GM23338 (cell line): ENCODE measurements at regions not wholly inside any gene's neighbourhood (a gene's known extent, or its start where the extent isn't known, plus 50 kb on each side); places are given as distances from the start of the nearest gene placed in this dataset.

Experiments
- ATAC-seq: fragments of 200-7000 bp; cut with Tn5 transposase; 3 replicates; pipeline ENCODE4 v1.9.1; 2020
- DNase-seq: peaks from one replicate; pipeline ENCODE4 v3.0.0-alpha.2; 2015; ENCODE audit warnings: low spot score
- H2AFZ ChIP-seq: fragments of 200-600 bp; sonication (generic); 2 replicates; pipeline ENCODE4 v1.8.0; 2016; ENCODE audit warnings: antibody characterized with exemption, mild to moderate bottlenecking, moderate library complexity
- H3F3A ChIP-seq: fragments of 200-600 bp; sonication (generic); replicated peaks from 2 replicates; pipeline ENCODE4 v1.8.0; 2017; ENCODE audit warnings: antibody characterized with exemption, mixed run types, low read depth
- H3K27ac ChIP-seq: fragments of 200-600 bp; sonication (generic); 2 replicates; pipeline ENCODE4 v1.6.1; 2016; ENCODE audit warnings: low read depth
- H3K27me3 ChIP-seq: fragments of 200-600 bp; sonication (generic); 2 replicates; pipeline ENCODE4 v1.8.0; 2016; ENCODE audit warnings: mild to moderate bottlenecking, mixed run types, moderate library complexity; ENCODE audit not compliant: insufficient read depth
- H3K36me3 ChIP-seq: fragments of 200-600 bp; sonication (generic); 2 replicates; pipeline ENCODE4 v1.8.0; 2016; ENCODE audit warnings: mild to moderate bottlenecking; ENCODE audit not compliant: insufficient read depth
- H3K4me1 ChIP-seq: fragments of 200-600 bp; sonication (generic); 2 replicates; pipeline ENCODE4 v1.8.0; 2016; ENCODE audit warnings: mild to moderate bottlenecking, moderate library complexity; ENCODE audit not compliant: insufficient read depth
- H3K4me2 ChIP-seq: fragments of 200-600 bp; sonication (generic); 2 replicates; pipeline ENCODE4 v1.7.1; 2017; ENCODE audit warnings: mixed run types
- H3K4me3 ChIP-seq: fragments of 200-600 bp; sonication (generic); 2 replicates; pipeline ENCODE4 v1.6.1; 2016; ENCODE audit warnings: mixed run types
- H3K79me2 ChIP-seq: fragments of 200-600 bp; sonication (generic); replicated peaks from 2 replicates; pipeline ENCODE4 v1.8.0; 2017; ENCODE audit warnings: mild to moderate bottlenecking; ENCODE audit not compliant: insufficient read depth
- H3K9me2 ChIP-seq: fragments of 200-600 bp; sonication (generic); 2 replicates; pipeline ENCODE4 v1.8.0; 2017; ENCODE audit not compliant: insufficient read depth
- H4K20me1 ChIP-seq: fragments of 200-600 bp; sonication (generic); replicated peaks from 2 replicates; pipeline ENCODE4 v1.8.0; 2017; ENCODE audit warnings: mild to moderate bottlenecking; ENCODE audit not compliant: insufficient read depth
- H3K27ac Mint-ChIP-seq: 2 replicates; pipeline ENCODE4 v1.8.0; 2020; ENCODE audit warnings: inconsistent platforms, mild to moderate bottlenecking, moderate library complexity, mixed read lengths
- H3K27me3 Mint-ChIP-seq: 3 replicates; pipeline ENCODE4 v1.8.0; 2022; ENCODE audit warnings: low read depth, mild to moderate bottlenecking, moderate library complexity, mixed read lengths, inconsistent platforms; ENCODE audit not compliant: insufficient read depth, poor library complexity
- H3K36me3 Mint-ChIP-seq: 3 replicates; pipeline ENCODE4 v1.8.0; 2021; ENCODE audit warnings: low read depth, mild to moderate bottlenecking, inconsistent platforms, moderate library complexity, mixed read lengths
- H3K4me1 Mint-ChIP-seq: 3 replicates; pipeline ENCODE4 v1.8.0; 2020; ENCODE audit warnings: mild to moderate bottlenecking, inconsistent platforms, mixed read lengths
- H3K4me3 Mint-ChIP-seq: 3 replicates; pipeline ENCODE4 v1.8.0; 2021; ENCODE audit warnings: moderate library complexity, mild to moderate bottlenecking, inconsistent platforms, mixed read lengths
- H3K9me3 Mint-ChIP-seq: 3 replicates; pipeline ENCODE4 v1.8.0; 2020; ENCODE audit warnings: moderate library complexity, mild to moderate bottlenecking, inconsistent platforms, mixed read lengths
- CREB1 ChIP-seq: fragments of 250-450 bp; sonication (Bioruptor Pico); IDR thresholded peaks from 2 replicates; pipeline ENCODE4 v1.5.0; 2020; ENCODE audit warnings: low read depth, mild to moderate bottlenecking, moderate library complexity
- ETS1 ChIP-seq: IDR thresholded peaks from 2 replicates; pipeline ENCODE4 v1.6.1; 2016; ENCODE audit warnings: antibody characterized with exemption
- EZH2 ChIP-seq: fragments of 200-600 bp; sonication (generic); IDR thresholded peaks from one replicate; pipeline ENCODE4 v1.8.0; 2017; ENCODE audit warnings: antibody characterized with exemption, mild to moderate bottlenecking, low read depth; ENCODE audit not compliant: unreplicated experiment
- EZH2phosphoT487 ChIP-seq: fragments of 200-600 bp; sonication (generic); IDR thresholded peaks from one replicate; pipeline ENCODE4 v1.8.1; 2018; ENCODE audit warnings: antibody characterized with exemption; ENCODE audit not compliant: unreplicated experiment
- JUNB ChIP-seq: IDR thresholded peaks from one replicate; pipeline ENCODE4 v1.6.1; 2016; ENCODE audit warnings: antibody characterized with exemption; ENCODE audit not compliant: unreplicated experiment
- NANOG ChIP-seq: IDR thresholded peaks from 2 replicates; pipeline ENCODE4 v1.6.1; 2016; ENCODE audit warnings: antibody characterized with exemption, borderline replicate concordance
- POLR2AphosphoS5 ChIP-seq: IDR thresholded peaks from 2 replicates; pipeline ENCODE4 v1.6.1; 2016; ENCODE audit warnings: antibody characterized with exemption, low read depth
- REST ChIP-seq: IDR thresholded peaks from one replicate; pipeline ENCODE4 v1.6.1; 2018; ENCODE audit warnings: antibody characterized with exemption; ENCODE audit not compliant: unreplicated experiment
- STAT1 ChIP-seq: IDR thresholded peaks from one replicate; pipeline ENCODE4 v1.6.1; 2016; ENCODE audit warnings: antibody characterized with exemption; ENCODE audit not compliant: unreplicated experiment
- ZNF114 ChIP-seq: fragments of 250-450 bp; sonication (Bioruptor Pico); IDR thresholded peaks from 2 replicates; pipeline ENCODE4 v1.5.0; 2020; ENCODE audit warnings: mild to moderate bottlenecking, moderate library complexity
- ZNF331 ChIP-seq: fragments of 250-450 bp; sonication (Bioruptor Pico); IDR thresholded peaks from 2 replicates; pipeline ENCODE4 v1.5.0; 2020; ENCODE audit warnings: low read depth, mild to moderate bottlenecking, moderate library complexity
- TF ChIP-seq, protein P1 (sequence below), 2 experiments: fragments of 200-600 bp in 1 of 2; sonication (generic) in 1 of 2; conservative IDR thresholded peaks; 2 replicates each; pipeline versions ENCODE4 v1.5.1 to v1.6.1; 2016 to 2017; ENCODE audit warnings: antibody characterized with exemption in 2 of 2, low read depth in 2 of 2, mild to moderate bottlenecking in 2 of 2, moderate library complexity in 1 of 2
- TF ChIP-seq, protein P2 (sequence below): fragments of 250-450 bp; sonication (Bioruptor Pico); IDR thresholded peaks from 2 replicates; pipeline ENCODE4 v1.5.0; 2020; ENCODE audit warnings: mild to moderate bottlenecking, moderate library complexity

DNA sequence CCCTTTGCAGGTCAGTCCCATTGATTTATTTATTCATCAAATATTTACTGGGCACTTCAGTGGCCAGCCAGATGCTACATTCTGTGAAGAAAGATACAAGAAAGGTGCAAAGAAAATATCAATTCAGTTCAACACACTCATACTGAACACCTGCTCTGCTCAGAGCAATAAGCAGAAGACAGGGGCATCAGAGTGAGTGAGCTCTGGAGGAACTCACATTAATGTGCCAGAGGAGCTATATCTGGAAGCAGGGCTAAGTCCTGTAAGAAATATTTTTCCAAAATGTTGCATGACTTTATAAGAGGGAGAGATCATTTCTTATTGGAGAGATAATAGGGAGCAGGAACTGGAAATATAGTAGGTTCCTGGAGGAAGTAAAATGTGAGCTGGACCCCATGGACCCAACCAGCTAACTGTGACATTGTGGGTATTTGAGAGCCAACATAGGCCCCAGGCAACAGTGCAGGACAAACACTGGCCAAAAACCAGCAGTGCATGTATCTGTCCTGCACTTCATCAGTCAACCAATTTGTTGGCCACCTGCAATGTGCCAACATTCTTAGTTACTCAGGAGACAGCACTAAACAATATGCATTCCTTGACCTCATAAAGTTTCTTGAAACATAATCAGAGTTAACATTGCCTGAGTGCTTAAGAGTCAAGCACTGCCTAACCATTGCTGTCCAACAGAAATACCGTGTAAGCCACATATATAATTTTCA lies 102.7 kb upstream of the PTPRM start:
- Histone ChIP-seq H3K9me2 (no peaks in the 10 kb centered on the region), H3K4me1 (no peaks in the 10 kb centered on the region), H3K4me3 (no peak overlapping the region), H4K20me1 (no peaks in the 10 kb centered on the region), H3K36me3 (no peaks in the 10 kb centered on the region), H3K27ac (no peak overlapping the region), H3K4me2 (no peak overlapping the region), H3K27me3 (no peaks in the 10 kb centered on the region), H3F3A (no peaks in the 10 kb centered on the region), H2AFZ (no peak overlapping the region), H3K79me2 (no peaks in the 10 kb centered on the region)
- Mint-ChIP-seq H3K4me1 (peaks cover 14% of the 10 kb centered on the region), H3K27ac (no peak overlapping the region), H3K4me3 (no peak overlapping the region), H3K36me3 (no peaks in the 10 kb centered on the region), H3K27me3 (peaks cover 2% of the 10 kb centered on the region), H3K9me3 (no peaks in the 10 kb centered on the region)
- ATAC-seq, result no peak
- TF ChIP-seq POLR2AphosphoS5 (no peak), NANOG (no peak), ZNF114 (no peak), ETS1 (no peak), REST (no peak), STAT1 (no peak), JUNB (no peak), ZNF331 (CRISPR knock-in tag) (no peak), CREB1 (no peak), EZH2 (no peak), EZH2phosphoT487 (no peak)
- TF ChIP-seq, protein P1, sequence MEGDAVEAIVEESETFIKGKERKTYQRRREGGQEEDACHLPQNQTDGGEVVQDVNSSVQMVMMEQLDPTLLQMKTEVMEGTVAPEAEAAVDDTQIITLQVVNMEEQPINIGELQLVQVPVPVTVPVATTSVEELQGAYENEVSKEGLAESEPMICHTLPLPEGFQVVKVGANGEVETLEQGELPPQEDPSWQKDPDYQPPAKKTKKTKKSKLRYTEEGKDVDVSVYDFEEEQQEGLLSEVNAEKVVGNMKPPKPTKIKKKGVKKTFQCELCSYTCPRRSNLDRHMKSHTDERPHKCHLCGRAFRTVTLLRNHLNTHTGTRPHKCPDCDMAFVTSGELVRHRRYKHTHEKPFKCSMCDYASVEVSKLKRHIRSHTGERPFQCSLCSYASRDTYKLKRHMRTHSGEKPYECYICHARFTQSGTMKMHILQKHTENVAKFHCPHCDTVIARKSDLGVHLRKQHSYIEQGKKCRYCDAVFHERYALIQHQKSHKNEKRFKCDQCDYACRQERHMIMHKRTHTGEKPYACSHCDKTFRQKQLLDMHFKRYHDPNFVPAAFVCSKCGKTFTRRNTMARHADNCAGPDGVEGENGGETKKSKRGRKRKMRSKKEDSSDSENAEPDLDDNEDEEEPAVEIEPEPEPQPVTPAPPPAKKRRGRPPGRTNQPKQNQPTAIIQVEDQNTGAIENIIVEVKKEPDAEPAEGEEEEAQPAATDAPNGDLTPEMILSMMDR (conservative IDR thresholded peaks at IDR 0.05; ENCODE audit: low read depth in 2 of 2), result no peak
- TF ChIP-seq, protein P2, sequence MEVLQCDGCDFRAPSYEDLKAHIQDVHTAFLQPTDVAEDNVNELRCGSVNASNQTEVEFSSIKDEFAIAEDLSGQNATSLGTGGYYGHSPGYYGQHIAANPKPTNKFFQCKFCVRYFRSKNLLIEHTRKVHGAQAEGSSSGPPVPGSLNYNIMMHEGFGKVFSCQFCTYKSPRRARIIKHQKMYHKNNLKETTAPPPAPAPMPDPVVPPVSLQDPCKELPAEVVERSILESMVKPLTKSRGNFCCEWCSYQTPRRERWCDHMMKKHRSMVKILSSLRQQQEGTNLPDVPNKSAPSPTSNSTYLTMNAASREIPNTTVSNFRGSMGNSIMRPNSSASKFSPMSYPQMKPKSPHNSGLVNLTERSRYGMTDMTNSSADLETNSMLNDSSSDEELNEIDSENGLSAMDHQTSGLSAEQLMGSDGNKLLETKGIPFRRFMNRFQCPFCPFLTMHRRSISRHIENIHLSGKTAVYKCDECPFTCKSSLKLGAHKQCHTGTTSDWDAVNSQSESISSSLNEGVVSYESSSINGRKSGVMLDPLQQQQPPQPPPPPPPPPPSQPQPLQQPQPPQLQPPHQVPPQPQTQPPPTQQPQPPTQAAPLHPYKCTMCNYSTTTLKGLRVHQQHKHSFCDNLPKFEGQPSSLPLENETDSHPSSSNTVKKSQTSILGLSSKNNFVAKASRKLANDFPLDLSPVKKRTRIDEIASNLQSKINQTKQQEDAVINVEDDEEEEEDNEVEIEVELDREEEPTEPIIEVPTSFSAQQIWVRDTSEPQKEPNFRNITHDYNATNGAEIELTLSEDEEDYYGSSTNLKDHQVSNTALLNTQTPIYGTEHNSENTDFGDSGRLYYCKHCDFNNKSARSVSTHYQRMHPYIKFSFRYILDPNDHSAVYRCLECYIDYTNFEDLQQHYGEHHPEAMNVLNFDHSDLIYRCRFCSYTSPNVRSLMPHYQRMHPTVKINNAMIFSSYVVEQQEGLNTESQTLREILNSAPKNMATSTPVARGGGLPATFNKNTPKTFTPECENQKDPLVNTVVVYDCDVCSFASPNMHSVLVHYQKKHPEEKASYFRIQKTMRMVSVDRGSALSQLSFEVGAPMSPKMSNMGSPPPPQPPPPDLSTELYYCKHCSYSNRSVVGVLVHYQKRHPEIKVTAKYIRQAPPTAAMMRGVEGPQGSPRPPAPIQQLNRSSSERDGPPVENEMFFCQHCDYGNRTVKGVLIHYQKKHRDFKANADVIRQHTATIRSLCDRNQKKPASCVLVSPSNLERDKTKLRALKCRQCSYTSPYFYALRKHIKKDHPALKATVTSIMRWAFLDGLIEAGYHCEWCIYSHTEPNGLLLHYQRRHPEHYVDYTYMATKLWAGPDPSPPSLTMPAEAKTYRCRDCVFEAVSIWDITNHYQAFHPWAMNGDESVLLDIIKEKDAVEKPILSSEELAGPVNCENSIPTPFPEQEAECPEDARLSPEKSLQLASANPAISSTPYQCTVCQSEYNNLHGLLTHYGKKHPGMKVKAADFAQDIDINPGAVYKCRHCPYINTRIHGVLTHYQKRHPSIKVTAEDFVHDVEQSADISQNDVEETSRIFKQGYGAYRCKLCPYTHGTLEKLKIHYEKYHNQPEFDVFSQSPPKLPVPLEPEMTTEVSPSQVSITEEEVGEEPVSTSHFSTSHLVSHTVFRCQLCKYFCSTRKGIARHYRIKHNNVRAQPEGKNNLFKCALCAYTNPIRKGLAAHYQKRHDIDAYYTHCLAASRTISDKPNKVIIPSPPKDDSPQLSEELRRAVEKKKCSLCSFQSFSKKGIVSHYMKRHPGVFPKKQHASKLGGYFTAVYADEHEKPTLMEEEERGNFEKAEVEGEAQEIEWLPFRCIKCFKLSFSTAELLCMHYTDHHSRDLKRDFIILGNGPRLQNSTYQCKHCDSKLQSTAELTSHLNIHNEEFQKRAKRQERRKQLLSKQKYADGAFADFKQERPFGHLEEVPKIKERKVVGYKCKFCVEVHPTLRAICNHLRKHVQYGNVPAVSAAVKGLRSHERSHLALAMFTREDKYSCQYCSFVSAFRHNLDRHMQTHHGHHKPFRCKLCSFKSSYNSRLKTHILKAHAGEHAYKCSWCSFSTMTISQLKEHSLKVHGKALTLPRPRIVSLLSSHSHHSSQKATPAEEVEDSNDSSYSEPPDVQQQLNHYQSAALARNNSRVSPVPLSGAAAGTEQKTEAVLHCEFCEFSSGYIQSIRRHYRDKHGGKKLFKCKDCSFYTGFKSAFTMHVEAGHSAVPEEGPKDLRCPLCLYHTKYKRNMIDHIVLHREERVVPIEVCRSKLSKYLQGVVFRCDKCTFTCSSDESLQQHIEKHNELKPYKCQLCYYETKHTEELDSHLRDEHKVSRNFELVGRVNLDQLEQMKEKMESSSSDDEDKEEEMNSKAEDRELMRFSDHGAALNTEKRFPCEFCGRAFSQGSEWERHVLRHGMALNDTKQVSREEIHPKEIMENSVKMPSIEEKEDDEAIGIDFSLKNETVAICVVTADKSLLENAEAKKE (CRISPR knock-in tag), result no peak
- DNase-seq, result no peak
